GM20000 (cell line): ENCODE measurements at regions not wholly inside any gene's neighbourhood (a gene's known extent, or its start where the extent isn't known, plus 50 kb on each side); places are given as distances from the start of the nearest gene placed in this dataset.

ENCODE experiments used
- DNase-seq: peaks from one replicate; pipeline ENCODE4 v3.0.0; 2012; ENCODE audit warnings: low spot score
- CTCF ChIP-seq: IDR thresholded peaks from 2 replicates; pipeline ENCODE4 v1.5.1; 2012; ENCODE audit warnings: mild to moderate bottlenecking, control low read depth; ENCODE audit errors: extremely low read depth, missing control alignments

GRCh38 chr19:30144242-30144758 lies 202.3 kb downstream of the URI1 start:
- no peak for DNase-seq
- no peak for TF ChIP-seq CTCF

GRCh38 chr19:30144802-30145201 lies 202.8 kb downstream of the URI1 start:
- no peak for TF ChIP-seq CTCF
- DNase-seq = no peak

GRCh38 chr19:30145467-30145866 lies 203.4 kb downstream of the URI1 start:
- DNase-seq = no peak
- TF ChIP-seq CTCF = no peak

GRCh38 chr19:30146346-30146745 lies 204.3 kb downstream of the URI1 start:
- no peak for TF ChIP-seq CTCF
- DNase-seq = no peak

GRCh38 chr19:30148039-30148790 lies 206.2 kb downstream of the URI1 start:
- DNase-seq = no peak
- TF ChIP-seq CTCF = no peak

- TF ChIP-seq CTCF = no peak
- no peak for DNase-seq
Observed at GRCh38 chr19:30148803-30149202, 206.8 kb downstream of the URI1 start.

- DNase-seq = no peak
- no peak for TF ChIP-seq CTCF
Observed at GRCh38 chr19:30149300-30149699, 207.3 kb downstream of the URI1 start.
